GM23338 (cell line): ENCODE measurements at regions not wholly inside any gene's neighbourhood (a gene's known extent, or its start where the extent isn't known, plus 50 kb on each side); places are given as distances from the start of the nearest gene placed in this dataset.

Source experiments
- ATAC-seq: fragments of 200-7000 bp; cut with Tn5 transposase; 3 replicates; pipeline ENCODE4 v1.9.1; 2020
- DNase-seq: peaks from one replicate; pipeline ENCODE4 v3.0.0-alpha.2; 2015; ENCODE audit warnings: low spot score
- H2AFZ ChIP-seq: fragments of 200-600 bp; sonication (generic); 2 replicates; pipeline ENCODE4 v1.8.0; 2016; ENCODE audit warnings: antibody characterized with exemption, mild to moderate bottlenecking, moderate library complexity
- H3F3A ChIP-seq: fragments of 200-600 bp; sonication (generic); replicated peaks from 2 replicates; pipeline ENCODE4 v1.8.0; 2017; ENCODE audit warnings: antibody characterized with exemption, mixed run types, low read depth
- H3K27ac ChIP-seq: fragments of 200-600 bp; sonication (generic); 2 replicates; pipeline ENCODE4 v1.6.1; 2016; ENCODE audit warnings: low read depth
- H3K27me3 ChIP-seq: fragments of 200-600 bp; sonication (generic); 2 replicates; pipeline ENCODE4 v1.8.0; 2016; ENCODE audit warnings: mild to moderate bottlenecking, mixed run types, moderate library complexity; ENCODE audit not compliant: insufficient read depth
- H3K36me3 ChIP-seq: fragments of 200-600 bp; sonication (generic); 2 replicates; pipeline ENCODE4 v1.8.0; 2016; ENCODE audit warnings: mild to moderate bottlenecking; ENCODE audit not compliant: insufficient read depth
- H3K4me1 ChIP-seq: fragments of 200-600 bp; sonication (generic); 2 replicates; pipeline ENCODE4 v1.8.0; 2016; ENCODE audit warnings: mild to moderate bottlenecking, moderate library complexity; ENCODE audit not compliant: insufficient read depth
- H3K4me2 ChIP-seq: fragments of 200-600 bp; sonication (generic); 2 replicates; pipeline ENCODE4 v1.7.1; 2017; ENCODE audit warnings: mixed run types
- H3K4me3 ChIP-seq: fragments of 200-600 bp; sonication (generic); 2 replicates; pipeline ENCODE4 v1.6.1; 2016; ENCODE audit warnings: mixed run types
- H3K79me2 ChIP-seq: fragments of 200-600 bp; sonication (generic); replicated peaks from 2 replicates; pipeline ENCODE4 v1.8.0; 2017; ENCODE audit warnings: mild to moderate bottlenecking; ENCODE audit not compliant: insufficient read depth
- H3K9me2 ChIP-seq: fragments of 200-600 bp; sonication (generic); 2 replicates; pipeline ENCODE4 v1.8.0; 2017; ENCODE audit not compliant: insufficient read depth
- H4K20me1 ChIP-seq: fragments of 200-600 bp; sonication (generic); replicated peaks from 2 replicates; pipeline ENCODE4 v1.8.0; 2017; ENCODE audit warnings: mild to moderate bottlenecking; ENCODE audit not compliant: insufficient read depth
- H3K27ac Mint-ChIP-seq: 2 replicates; pipeline ENCODE4 v1.8.0; 2020; ENCODE audit warnings: inconsistent platforms, mild to moderate bottlenecking, moderate library complexity, mixed read lengths
- H3K27me3 Mint-ChIP-seq: 3 replicates; pipeline ENCODE4 v1.8.0; 2022; ENCODE audit warnings: low read depth, mild to moderate bottlenecking, moderate library complexity, mixed read lengths, inconsistent platforms; ENCODE audit not compliant: insufficient read depth, poor library complexity
- H3K36me3 Mint-ChIP-seq: 3 replicates; pipeline ENCODE4 v1.8.0; 2021; ENCODE audit warnings: low read depth, mild to moderate bottlenecking, inconsistent platforms, moderate library complexity, mixed read lengths
- H3K4me1 Mint-ChIP-seq: 3 replicates; pipeline ENCODE4 v1.8.0; 2020; ENCODE audit warnings: mild to moderate bottlenecking, inconsistent platforms, mixed read lengths
- H3K4me3 Mint-ChIP-seq: 3 replicates; pipeline ENCODE4 v1.8.0; 2021; ENCODE audit warnings: moderate library complexity, mild to moderate bottlenecking, inconsistent platforms, mixed read lengths
- H3K9me3 Mint-ChIP-seq: 3 replicates; pipeline ENCODE4 v1.8.0; 2020; ENCODE audit warnings: moderate library complexity, mild to moderate bottlenecking, inconsistent platforms, mixed read lengths
- CREB1 ChIP-seq: fragments of 250-450 bp; sonication (Bioruptor Pico); IDR thresholded peaks from 2 replicates; pipeline ENCODE4 v1.5.0; 2020; ENCODE audit warnings: low read depth, mild to moderate bottlenecking, moderate library complexity
- ETS1 ChIP-seq: IDR thresholded peaks from 2 replicates; pipeline ENCODE4 v1.6.1; 2016; ENCODE audit warnings: antibody characterized with exemption
- EZH2 ChIP-seq: fragments of 200-600 bp; sonication (generic); IDR thresholded peaks from one replicate; pipeline ENCODE4 v1.8.0; 2017; ENCODE audit warnings: antibody characterized with exemption, mild to moderate bottlenecking, low read depth; ENCODE audit not compliant: unreplicated experiment
- EZH2phosphoT487 ChIP-seq: fragments of 200-600 bp; sonication (generic); IDR thresholded peaks from one replicate; pipeline ENCODE4 v1.8.1; 2018; ENCODE audit warnings: antibody characterized with exemption; ENCODE audit not compliant: unreplicated experiment
- JUNB ChIP-seq: IDR thresholded peaks from one replicate; pipeline ENCODE4 v1.6.1; 2016; ENCODE audit warnings: antibody characterized with exemption; ENCODE audit not compliant: unreplicated experiment
- NANOG ChIP-seq: IDR thresholded peaks from 2 replicates; pipeline ENCODE4 v1.6.1; 2016; ENCODE audit warnings: antibody characterized with exemption, borderline replicate concordance
- POLR2AphosphoS5 ChIP-seq: IDR thresholded peaks from 2 replicates; pipeline ENCODE4 v1.6.1; 2016; ENCODE audit warnings: antibody characterized with exemption, low read depth
- STAT1 ChIP-seq: IDR thresholded peaks from one replicate; pipeline ENCODE4 v1.6.1; 2016; ENCODE audit warnings: antibody characterized with exemption; ENCODE audit not compliant: unreplicated experiment
- ZNF114 ChIP-seq: fragments of 250-450 bp; sonication (Bioruptor Pico); IDR thresholded peaks from 2 replicates; pipeline ENCODE4 v1.5.0; 2020; ENCODE audit warnings: mild to moderate bottlenecking, moderate library complexity
- TF ChIP-seq, protein P1 (sequence below), 2 experiments: fragments of 200-600 bp in 1 of 2; sonication (generic) in 1 of 2; conservative IDR thresholded peaks; 2 replicates each; pipeline versions ENCODE4 v1.5.1 to v1.6.1; 2016 to 2017; ENCODE audit warnings: antibody characterized with exemption in 2 of 2, low read depth in 2 of 2, mild to moderate bottlenecking in 2 of 2, moderate library complexity in 1 of 2
- TF ChIP-seq, protein P2 (sequence below): fragments of 250-450 bp; sonication (Bioruptor Pico); IDR thresholded peaks from 2 replicates; pipeline ENCODE4 v1.5.0; 2020; ENCODE audit warnings: mild to moderate bottlenecking, moderate library complexity

- Histone ChIP-seq H3K36me3 (no peaks in the 10 kb centered on the region), H3K27ac (no peak overlapping the region), H2AFZ (no peak overlapping the region), H3K27me3 (no peaks in the 10 kb centered on the region), H3K4me3 (no peak overlapping the region), H4K20me1 (no peaks in the 10 kb centered on the region), H3F3A (no peaks in the 10 kb centered on the region), H3K4me1 (no peaks in the 10 kb centered on the region), H3K9me2 (no peaks in the 10 kb centered on the region), H3K79me2 (no peaks in the 10 kb centered on the region), H3K4me2 (no peak overlapping the region)
- DNase-seq (no peak), ATAC-seq (no peak)
- no peaks in the 10 kb centered on the region for H3K4me1 Mint-ChIP-seq
- H3K27ac Mint-ChIP-seq: peak overlapping the region; percentile 1; the same call in 1 of the 2 replicates
- no peaks in the 10 kb centered on the region for H3K27me3 Mint-ChIP-seq
- H3K4me3 Mint-ChIP-seq: no peak overlapping the region
- no peaks in the 10 kb centered on the region; the same call in 2 of the 3 replicates for H3K36me3 Mint-ChIP-seq
- no peaks in the 10 kb centered on the region; the same call in 1 of the 3 replicates for H3K9me3 Mint-ChIP-seq
- TF ChIP-seq EZH2: no peak
- TF ChIP-seq STAT1: no peak
- TF ChIP-seq, protein P1, sequence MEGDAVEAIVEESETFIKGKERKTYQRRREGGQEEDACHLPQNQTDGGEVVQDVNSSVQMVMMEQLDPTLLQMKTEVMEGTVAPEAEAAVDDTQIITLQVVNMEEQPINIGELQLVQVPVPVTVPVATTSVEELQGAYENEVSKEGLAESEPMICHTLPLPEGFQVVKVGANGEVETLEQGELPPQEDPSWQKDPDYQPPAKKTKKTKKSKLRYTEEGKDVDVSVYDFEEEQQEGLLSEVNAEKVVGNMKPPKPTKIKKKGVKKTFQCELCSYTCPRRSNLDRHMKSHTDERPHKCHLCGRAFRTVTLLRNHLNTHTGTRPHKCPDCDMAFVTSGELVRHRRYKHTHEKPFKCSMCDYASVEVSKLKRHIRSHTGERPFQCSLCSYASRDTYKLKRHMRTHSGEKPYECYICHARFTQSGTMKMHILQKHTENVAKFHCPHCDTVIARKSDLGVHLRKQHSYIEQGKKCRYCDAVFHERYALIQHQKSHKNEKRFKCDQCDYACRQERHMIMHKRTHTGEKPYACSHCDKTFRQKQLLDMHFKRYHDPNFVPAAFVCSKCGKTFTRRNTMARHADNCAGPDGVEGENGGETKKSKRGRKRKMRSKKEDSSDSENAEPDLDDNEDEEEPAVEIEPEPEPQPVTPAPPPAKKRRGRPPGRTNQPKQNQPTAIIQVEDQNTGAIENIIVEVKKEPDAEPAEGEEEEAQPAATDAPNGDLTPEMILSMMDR (conservative IDR thresholded peaks at IDR 0.05; ENCODE audit: low read depth in 2 of 2): no peak
- TF ChIP-seq NANOG: no peak
- no peak for TF ChIP-seq POLR2AphosphoS5
Observed at GRCh38 chr3:150158943-150159625, 188.4 kb upstream of the PFN2 start.

GRCh38 chr3:150152567-150152966 lies 181.9 kb upstream of the PFN2 start:
- no peaks in the 10 kb centered on the region for H3K36me3 Mint-ChIP-seq
- H3K4me1 Mint-ChIP-seq: peaks cover 2% of the 10 kb centered on the region; the same call in 1 of the 3 replicates
- ATAC-seq (no peak), DNase-seq (no peak)
- Histone ChIP-seq H4K20me1 (no peaks in the 10 kb centered on the region), H3K4me3 (no peak overlapping the region), H3K9me2 (no peaks in the 10 kb centered on the region), H3F3A (no peaks in the 10 kb centered on the region), H3K27me3 (no peaks in the 10 kb centered on the region), H3K79me2 (no peaks in the 10 kb centered on the region), H3K4me2 (no peak overlapping the region), H3K4me1 (no peaks in the 10 kb centered on the region), H3K27ac (no peak overlapping the region), H2AFZ (0 out of 2 replicates have a peak overlapping the region, but pooled peaks have one; percentile 40), H3K36me3 (no peaks in the 10 kb centered on the region)
- no peaks in the 10 kb centered on the region; the same call in 2 of the 3 replicates for H3K9me3 Mint-ChIP-seq
- no peak overlapping the region for H3K27ac Mint-ChIP-seq
- H3K4me3 Mint-ChIP-seq: no peak overlapping the region
- no peaks in the 10 kb centered on the region for H3K27me3 Mint-ChIP-seq
- no peak for TF ChIP-seq ZNF114 (CRISPR knock-in tag)
- TF ChIP-seq STAT1: no peak
- TF ChIP-seq EZH2phosphoT487: no peak
- TF ChIP-seq ETS1: no peak
- TF ChIP-seq, protein P2, sequence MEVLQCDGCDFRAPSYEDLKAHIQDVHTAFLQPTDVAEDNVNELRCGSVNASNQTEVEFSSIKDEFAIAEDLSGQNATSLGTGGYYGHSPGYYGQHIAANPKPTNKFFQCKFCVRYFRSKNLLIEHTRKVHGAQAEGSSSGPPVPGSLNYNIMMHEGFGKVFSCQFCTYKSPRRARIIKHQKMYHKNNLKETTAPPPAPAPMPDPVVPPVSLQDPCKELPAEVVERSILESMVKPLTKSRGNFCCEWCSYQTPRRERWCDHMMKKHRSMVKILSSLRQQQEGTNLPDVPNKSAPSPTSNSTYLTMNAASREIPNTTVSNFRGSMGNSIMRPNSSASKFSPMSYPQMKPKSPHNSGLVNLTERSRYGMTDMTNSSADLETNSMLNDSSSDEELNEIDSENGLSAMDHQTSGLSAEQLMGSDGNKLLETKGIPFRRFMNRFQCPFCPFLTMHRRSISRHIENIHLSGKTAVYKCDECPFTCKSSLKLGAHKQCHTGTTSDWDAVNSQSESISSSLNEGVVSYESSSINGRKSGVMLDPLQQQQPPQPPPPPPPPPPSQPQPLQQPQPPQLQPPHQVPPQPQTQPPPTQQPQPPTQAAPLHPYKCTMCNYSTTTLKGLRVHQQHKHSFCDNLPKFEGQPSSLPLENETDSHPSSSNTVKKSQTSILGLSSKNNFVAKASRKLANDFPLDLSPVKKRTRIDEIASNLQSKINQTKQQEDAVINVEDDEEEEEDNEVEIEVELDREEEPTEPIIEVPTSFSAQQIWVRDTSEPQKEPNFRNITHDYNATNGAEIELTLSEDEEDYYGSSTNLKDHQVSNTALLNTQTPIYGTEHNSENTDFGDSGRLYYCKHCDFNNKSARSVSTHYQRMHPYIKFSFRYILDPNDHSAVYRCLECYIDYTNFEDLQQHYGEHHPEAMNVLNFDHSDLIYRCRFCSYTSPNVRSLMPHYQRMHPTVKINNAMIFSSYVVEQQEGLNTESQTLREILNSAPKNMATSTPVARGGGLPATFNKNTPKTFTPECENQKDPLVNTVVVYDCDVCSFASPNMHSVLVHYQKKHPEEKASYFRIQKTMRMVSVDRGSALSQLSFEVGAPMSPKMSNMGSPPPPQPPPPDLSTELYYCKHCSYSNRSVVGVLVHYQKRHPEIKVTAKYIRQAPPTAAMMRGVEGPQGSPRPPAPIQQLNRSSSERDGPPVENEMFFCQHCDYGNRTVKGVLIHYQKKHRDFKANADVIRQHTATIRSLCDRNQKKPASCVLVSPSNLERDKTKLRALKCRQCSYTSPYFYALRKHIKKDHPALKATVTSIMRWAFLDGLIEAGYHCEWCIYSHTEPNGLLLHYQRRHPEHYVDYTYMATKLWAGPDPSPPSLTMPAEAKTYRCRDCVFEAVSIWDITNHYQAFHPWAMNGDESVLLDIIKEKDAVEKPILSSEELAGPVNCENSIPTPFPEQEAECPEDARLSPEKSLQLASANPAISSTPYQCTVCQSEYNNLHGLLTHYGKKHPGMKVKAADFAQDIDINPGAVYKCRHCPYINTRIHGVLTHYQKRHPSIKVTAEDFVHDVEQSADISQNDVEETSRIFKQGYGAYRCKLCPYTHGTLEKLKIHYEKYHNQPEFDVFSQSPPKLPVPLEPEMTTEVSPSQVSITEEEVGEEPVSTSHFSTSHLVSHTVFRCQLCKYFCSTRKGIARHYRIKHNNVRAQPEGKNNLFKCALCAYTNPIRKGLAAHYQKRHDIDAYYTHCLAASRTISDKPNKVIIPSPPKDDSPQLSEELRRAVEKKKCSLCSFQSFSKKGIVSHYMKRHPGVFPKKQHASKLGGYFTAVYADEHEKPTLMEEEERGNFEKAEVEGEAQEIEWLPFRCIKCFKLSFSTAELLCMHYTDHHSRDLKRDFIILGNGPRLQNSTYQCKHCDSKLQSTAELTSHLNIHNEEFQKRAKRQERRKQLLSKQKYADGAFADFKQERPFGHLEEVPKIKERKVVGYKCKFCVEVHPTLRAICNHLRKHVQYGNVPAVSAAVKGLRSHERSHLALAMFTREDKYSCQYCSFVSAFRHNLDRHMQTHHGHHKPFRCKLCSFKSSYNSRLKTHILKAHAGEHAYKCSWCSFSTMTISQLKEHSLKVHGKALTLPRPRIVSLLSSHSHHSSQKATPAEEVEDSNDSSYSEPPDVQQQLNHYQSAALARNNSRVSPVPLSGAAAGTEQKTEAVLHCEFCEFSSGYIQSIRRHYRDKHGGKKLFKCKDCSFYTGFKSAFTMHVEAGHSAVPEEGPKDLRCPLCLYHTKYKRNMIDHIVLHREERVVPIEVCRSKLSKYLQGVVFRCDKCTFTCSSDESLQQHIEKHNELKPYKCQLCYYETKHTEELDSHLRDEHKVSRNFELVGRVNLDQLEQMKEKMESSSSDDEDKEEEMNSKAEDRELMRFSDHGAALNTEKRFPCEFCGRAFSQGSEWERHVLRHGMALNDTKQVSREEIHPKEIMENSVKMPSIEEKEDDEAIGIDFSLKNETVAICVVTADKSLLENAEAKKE (CRISPR knock-in tag): no peak
- TF ChIP-seq EZH2: no peak
- no peak for TF ChIP-seq NANOG
- TF ChIP-seq JUNB: no peak
- no peak for TF ChIP-seq CREB1 (CRISPR knock-in tag)
- TF ChIP-seq POLR2AphosphoS5: no peak
